ENCODE measurements at regions not wholly inside any gene's neighbourhood (a gene's known extent, or its start where the extent isn't known, plus 50 kb on each side); places are given as distances from the start of the nearest gene placed in this dataset.

DNA sequence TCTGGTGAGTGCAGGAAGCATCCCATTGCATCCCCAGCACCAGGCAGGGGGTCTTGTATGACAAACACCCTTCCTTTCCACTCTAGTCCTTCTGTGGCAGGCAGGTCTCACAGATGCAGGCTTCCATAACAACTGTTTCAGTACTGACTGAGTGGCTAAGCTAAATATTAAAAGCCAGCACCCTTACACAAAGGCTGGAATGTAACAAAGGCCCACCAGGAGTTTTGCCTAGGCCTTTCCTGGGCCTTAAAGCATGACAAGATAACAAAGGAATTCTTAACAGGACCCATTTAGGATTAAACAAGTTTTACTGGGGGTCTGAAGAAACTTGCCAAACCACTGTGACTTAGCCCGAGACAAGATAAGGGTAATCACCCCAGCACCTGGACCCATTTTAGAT lies 228.9 kb upstream of the RPL38 start:
- ATAC-seq (no peak), DNase-seq (no peak)
- Histone ChIP-seq H3K4me3 (ENCODE audit: low read length) (no peak overlapping the region), H3K9me3 (ENCODE audit: control insufficient read depth in 2 of 3, low read length in 3 of 3) (no peaks in the 10 kb centered on the region), H3K36me3 (ENCODE audit: control insufficient read depth in 2 of 3, insufficient read depth in 3 of 3, low read length in 3 of 3) (no peaks in the 10 kb centered on the region), H3K4me1 (ENCODE audit: control insufficient read depth in 2 of 2, insufficient read depth in 2 of 2, low read length in 2 of 2) (no peaks in the 10 kb centered on the region), H3K27me3 (ENCODE audit: control insufficient read depth in 2 of 2, insufficient read depth in 2 of 2, low read length in 2 of 2) (no peaks in the 10 kb centered on the region), H3K27ac (ENCODE audit: low read depth, low read length) (no peak overlapping the region)
- no peaks in the 10 kb centered on the region for H3K4me1 Mint-ChIP-seq
- H3K27me3 Mint-ChIP-seq: peaks cover 7 to 26% (median 25%) of the 10 kb centered on the region in 5 donors
- H3K36me3 Mint-ChIP-seq: no peaks in the 10 kb centered on the region
- H3K4me3 Mint-ChIP-seq: no peak overlapping the region
- POLR2A ChIA-PET: no interaction called here
- intact Hi-C loops (cut with micrococcal nuclease): no loop called here
- no peak overlapping the region for H3K27ac Mint-ChIP-seq
- H3K9me3 Mint-ChIP-seq: no peaks in the 10 kb centered on the region
- CTCF ChIA-PET: no interaction called here

DNA sequence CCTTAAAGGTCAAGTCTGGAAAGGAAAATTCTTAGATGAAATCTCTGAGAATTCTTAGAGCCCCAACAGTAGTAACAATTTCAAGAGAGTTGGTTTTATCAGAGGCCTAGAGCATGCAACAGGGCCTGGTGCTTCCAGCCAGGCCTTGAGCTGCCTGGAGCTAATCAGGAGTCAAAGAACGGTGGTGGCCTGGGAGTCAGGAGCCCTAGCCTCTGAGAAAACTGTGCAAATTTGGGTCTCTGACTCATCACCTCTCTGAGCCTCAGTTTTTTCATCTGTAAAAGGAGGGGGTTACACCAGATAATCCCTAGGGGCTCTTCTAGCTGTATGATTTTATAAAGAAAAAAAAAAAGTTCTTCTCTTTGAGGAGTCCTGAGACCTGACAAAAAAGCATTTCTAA lies 227.3 kb upstream of the RPL38 start:
- CTCF ChIA-PET: interaction anchor here (0.6 kb wide), 1 partner anchor 30 kb away, joined by 5 read pairs; no protein-coding TSS in a partner anchor
- H3K4me1 Mint-ChIP-seq: peaks cover 0 to 1% (median 0%) of the 10 kb centered on the region in 7 donors

DNA sequence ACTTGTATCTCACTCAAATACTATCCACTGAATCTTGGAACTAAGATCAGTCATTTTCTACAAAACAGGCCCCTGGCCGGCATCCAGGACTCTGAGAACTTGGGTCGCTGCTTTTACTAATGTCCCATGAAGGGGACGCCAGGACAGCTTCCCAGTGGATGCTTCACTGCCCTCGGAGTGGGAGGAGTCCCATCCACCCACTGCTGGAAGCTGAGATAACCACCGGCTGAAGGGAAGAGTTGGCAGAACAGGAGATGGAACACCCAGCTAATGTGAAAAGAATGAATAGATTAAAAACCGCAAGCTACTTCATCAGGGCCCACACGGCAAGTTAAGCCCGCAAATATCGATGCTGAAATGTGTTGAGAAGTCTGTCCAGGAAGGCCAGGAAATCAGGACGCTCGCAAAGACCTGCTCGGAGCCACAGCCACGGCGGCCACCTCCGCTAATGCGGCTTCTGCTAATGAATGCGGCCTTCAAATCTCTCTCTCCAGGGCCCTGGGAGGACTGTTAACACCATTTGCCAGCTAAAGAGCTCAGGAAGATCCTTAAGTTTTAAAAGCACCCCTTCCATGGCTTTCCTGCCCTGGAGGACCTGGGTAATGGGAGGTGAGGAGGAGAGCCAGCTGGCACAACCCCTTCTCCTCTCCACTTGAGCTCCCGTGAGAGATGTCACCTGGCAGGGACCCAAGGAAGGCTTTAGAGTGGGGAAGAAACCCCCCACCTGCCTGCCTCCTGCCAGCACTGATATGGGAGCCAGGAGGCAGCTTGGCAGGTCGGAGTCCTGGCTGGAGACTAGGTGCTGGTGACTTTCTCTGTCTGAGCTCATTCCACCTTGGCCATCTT lies 226.6 kb upstream of the RPL38 start:
- Mint-ChIP-seq H3K4me3 (no peak overlapping the region), H3K27ac (no peak overlapping the region), H3K27me3 (peaks cover 2 to 20% (median 16%) of the 10 kb centered on the region in 5 donors), H3K9me3 (no peaks in the 10 kb centered on the region), H3K36me3 (no peaks in the 10 kb centered on the region), H3K4me1 (peaks cover 0 to 1% (median 0%) of the 10 kb centered on the region in 7 donors)
- Histone ChIP-seq H3K27ac (ENCODE audit: low read depth, low read length) (no peak overlapping the region), H3K27me3 (ENCODE audit: control insufficient read depth in 2 of 2, insufficient read depth in 2 of 2, low read length in 2 of 2) (no peaks in the 10 kb centered on the region), H3K9me3 (ENCODE audit: control insufficient read depth in 2 of 3, low read length in 3 of 3) (no peaks in the 10 kb centered on the region), H3K36me3 (ENCODE audit: control insufficient read depth in 2 of 3, insufficient read depth in 3 of 3, low read length in 3 of 3) (no peaks in the 10 kb centered on the region), H3K4me3 (ENCODE audit: low read length) (no peak overlapping the region), H3K4me1 (ENCODE audit: control insufficient read depth in 2 of 2, insufficient read depth in 2 of 2, low read length in 2 of 2) (no peaks in the 10 kb centered on the region)
- DNase-seq (no peak), ATAC-seq (no peak)
- POLR2A ChIA-PET: no interaction called here
- intact Hi-C loops (cut with micrococcal nuclease): no loop called here
- CTCF ChIA-PET: interaction anchor here (0.6 kb wide), 1 partner anchor 30 kb away, joined by 5 read pairs; no protein-coding TSS in a partner anchor

More for the DNA sequence above, 227.3 kb upstream of the RPL38 start:
- ATAC-seq: no peak
- no peak overlapping the region for H3K27ac Mint-ChIP-seq
- no peak overlapping the region for H3K4me3 Mint-ChIP-seq
- no peaks in the 10 kb centered on the region for H3K9me3 Mint-ChIP-seq
- H3K36me3 Mint-ChIP-seq: no peaks in the 10 kb centered on the region
- H3K27me3 ChIP-seq (ENCODE audit: control insufficient read depth in 2 of 2, insufficient read depth in 2 of 2, low read length in 2 of 2): no peaks in the 10 kb centered on the region
- H3K9me3 ChIP-seq (ENCODE audit: control insufficient read depth in 2 of 3, low read length in 3 of 3): no peaks in the 10 kb centered on the region
- no peaks in the 10 kb centered on the region for H3K36me3 ChIP-seq (ENCODE audit: control insufficient read depth in 2 of 3, insufficient read depth in 3 of 3, low read length in 3 of 3)
- intact Hi-C loops (cut with micrococcal nuclease): no loop called here
- H3K27me3 Mint-ChIP-seq: peaks cover 2 to 21% (median 17%) of the 10 kb centered on the region in 5 donors
- no peak overlapping the region for H3K4me3 ChIP-seq (ENCODE audit: low read length)
- POLR2A ChIA-PET: no interaction called here
- H3K4me1 ChIP-seq (ENCODE audit: control insufficient read depth in 2 of 2, insufficient read depth in 2 of 2, low read length in 2 of 2): no peaks in the 10 kb centered on the region
- no peak overlapping the region for H3K27ac ChIP-seq (ENCODE audit: low read depth, low read length)
- DNase-seq: no peak

DNA sequence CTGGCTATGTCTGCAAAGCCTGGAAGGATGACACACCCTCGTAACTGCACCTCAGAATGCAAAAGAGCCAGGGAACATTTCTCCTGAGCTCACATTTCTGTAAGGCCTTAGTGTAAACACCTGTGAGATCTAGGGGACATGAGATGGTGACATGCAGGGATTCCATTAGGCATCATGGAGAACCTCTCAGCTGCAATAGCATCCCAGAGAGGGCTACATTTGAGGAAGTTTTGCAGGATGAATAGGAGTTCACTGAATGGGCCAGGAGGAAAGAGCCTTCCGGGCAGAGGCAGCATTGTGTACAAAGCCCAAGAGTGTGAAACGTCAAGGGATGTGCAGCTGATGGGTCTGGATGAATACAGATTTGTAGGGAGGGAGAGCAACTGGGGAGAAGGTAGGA lies 223.0 kb upstream of the RPL38 start:
- no peak for ATAC-seq
- Mint-ChIP-seq H3K4me1 (peaks cover 4 to 15% (median 7%) of the 10 kb centered on the region in 7 donors), H3K36me3 (no peaks in the 10 kb centered on the region), H3K4me3 (no peak overlapping the region), H3K9me3 (no peaks in the 10 kb centered on the region), H3K27me3 (peaks cover 0 to 19% (median 15%) of the 10 kb centered on the region in 5 donors), H3K27ac (no peak overlapping the region)
- CTCF ChIA-PET: no interaction called here
- Histone ChIP-seq H3K27ac (ENCODE audit: low read depth, low read length) (no peak overlapping the region), H3K36me3 (ENCODE audit: control insufficient read depth in 2 of 3, insufficient read depth in 3 of 3, low read length in 3 of 3) (no peaks in the 10 kb centered on the region), H3K27me3 (ENCODE audit: control insufficient read depth in 2 of 2, insufficient read depth in 2 of 2, low read length in 2 of 2) (no peaks in the 10 kb centered on the region), H3K4me1 (ENCODE audit: control insufficient read depth in 2 of 2, insufficient read depth in 2 of 2, low read length in 2 of 2) (no peaks in the 10 kb centered on the region), H3K4me3 (ENCODE audit: low read length) (no peak overlapping the region), H3K9me3 (ENCODE audit: control insufficient read depth in 2 of 3, low read length in 3 of 3) (no peaks in the 10 kb centered on the region)
- intact Hi-C loops (cut with micrococcal nuclease): no loop called here
- POLR2A ChIA-PET: no interaction called here
- no peak for DNase-seq

DNA sequence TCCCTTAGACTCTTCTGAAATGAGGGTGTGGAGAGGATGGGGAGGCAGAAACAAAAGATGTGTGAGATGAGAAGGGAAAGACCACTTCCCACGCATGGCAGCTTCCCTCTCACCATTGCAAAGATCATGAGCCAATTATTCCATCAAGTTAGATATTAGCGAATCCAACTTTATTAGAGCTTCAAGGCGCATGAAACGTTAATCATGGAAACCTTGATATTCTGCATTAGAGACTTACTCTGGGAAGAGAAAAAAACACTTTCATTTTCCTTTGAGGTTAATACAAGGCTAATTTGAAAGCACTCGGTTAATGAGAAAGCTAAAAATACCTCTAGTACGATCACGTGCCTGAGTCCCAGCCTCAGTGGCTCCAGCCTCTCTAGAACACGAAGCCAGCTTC lies 220.6 kb upstream of the RPL38 start:
- Histone ChIP-seq H3K27ac (ENCODE audit: low read depth, low read length) (no peak overlapping the region), H3K9me3 (ENCODE audit: control insufficient read depth in 2 of 3, low read length in 3 of 3) (no peaks in the 10 kb centered on the region), H3K4me3 (ENCODE audit: low read length) (no peak overlapping the region), H3K36me3 (ENCODE audit: control insufficient read depth in 2 of 3, insufficient read depth in 3 of 3, low read length in 3 of 3) (no peaks in the 10 kb centered on the region), H3K4me1 (ENCODE audit: control insufficient read depth in 2 of 2, insufficient read depth in 2 of 2, low read length in 2 of 2) (no peaks in the 10 kb centered on the region), H3K27me3 (ENCODE audit: control insufficient read depth in 2 of 2, insufficient read depth in 2 of 2, low read length in 2 of 2) (no peaks in the 10 kb centered on the region)
- intact Hi-C loops (cut with micrococcal nuclease): no loop called here
- Mint-ChIP-seq H3K27me3 (peaks cover 0 to 12% (median 11%) of the 10 kb centered on the region in 5 donors), H3K9me3 (no peaks in the 10 kb centered on the region), H3K4me1 (peaks cover 4 to 15% (median 7%) of the 10 kb centered on the region in 7 donors), H3K4me3 (peak overlapping the region in 1 of 10 donors; percentile 42), H3K36me3 (no peaks in the 10 kb centered on the region), H3K27ac (peak overlapping the region in 1 of 9 donors; percentile 16)
- ATAC-seq (no peak), DNase-seq (no peak)
- POLR2A ChIA-PET: no interaction called here
- CTCF ChIA-PET: no interaction called here

DNA sequence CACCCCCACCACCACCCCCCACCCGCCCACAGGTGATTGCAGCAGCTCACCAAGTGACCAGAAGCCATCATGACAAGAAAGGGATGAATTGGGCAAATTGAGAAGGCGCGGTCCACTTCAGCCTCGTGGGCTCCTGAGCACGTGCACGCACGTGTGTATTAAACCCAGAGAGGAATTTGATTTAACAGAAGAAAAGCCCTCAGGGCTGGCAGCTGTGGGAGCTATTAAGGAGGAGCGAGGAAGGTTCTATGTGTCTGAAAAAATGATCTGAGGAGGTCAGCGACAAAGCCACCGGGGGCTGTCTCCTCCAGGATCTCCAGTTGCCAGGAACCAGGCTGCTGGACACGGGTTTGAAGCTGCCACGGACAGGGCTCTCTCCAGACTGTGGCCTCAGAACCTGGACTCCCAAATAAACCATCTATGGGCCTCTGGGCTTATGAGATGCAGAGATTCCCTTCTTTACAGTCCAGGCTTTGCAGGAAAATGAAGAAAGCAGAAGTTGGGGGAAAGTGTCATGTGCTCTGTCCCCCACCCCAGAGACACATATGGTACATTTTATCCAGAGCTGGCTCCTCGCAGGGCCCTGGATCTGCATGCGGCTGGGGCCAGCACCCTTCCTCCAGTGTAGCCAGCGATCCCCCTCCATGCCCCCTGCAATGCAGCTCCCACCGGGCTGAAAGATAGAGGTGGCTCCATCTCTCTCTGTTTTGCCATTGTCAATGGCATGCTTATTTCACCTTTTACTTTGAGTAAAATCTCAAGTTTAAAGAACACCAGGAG lies 219.7 kb upstream of the RPL38 start:
- Histone ChIP-seq H3K4me3 (ENCODE audit: low read length) (no peak overlapping the region), H3K27me3 (ENCODE audit: control insufficient read depth in 2 of 2, insufficient read depth in 2 of 2, low read length in 2 of 2) (no peaks in the 10 kb centered on the region), H3K27ac (ENCODE audit: low read depth, low read length) (no peak overlapping the region), H3K9me3 (ENCODE audit: control insufficient read depth in 2 of 3, low read length in 3 of 3) (no peaks in the 10 kb centered on the region), H3K4me1 (ENCODE audit: control insufficient read depth in 2 of 2, insufficient read depth in 2 of 2, low read length in 2 of 2) (no peaks in the 10 kb centered on the region), H3K36me3 (ENCODE audit: control insufficient read depth in 2 of 3, insufficient read depth in 3 of 3, low read length in 3 of 3) (no peaks in the 10 kb centered on the region)
- H3K4me3 Mint-ChIP-seq: no peak overlapping the region
- intact Hi-C loops (cut with micrococcal nuclease): no loop called here
- ATAC-seq (no peak), DNase-seq (no peak)
- no peaks in the 10 kb centered on the region for H3K36me3 Mint-ChIP-seq
- H3K9me3 Mint-ChIP-seq: no peaks in the 10 kb centered on the region
- POLR2A ChIA-PET: no interaction called here
- H3K27me3 Mint-ChIP-seq: peaks cover 0 to 11% (median 4%) of the 10 kb centered on the region in 5 donors
- CTCF ChIA-PET: interaction anchor here (0.8 kb wide), 1 partner anchor 34 kb away, joined by 3 read pairs; no protein-coding TSS in a partner anchor
- H3K4me1 Mint-ChIP-seq: peaks cover 4 to 15% (median 7%) of the 10 kb centered on the region in 7 donors
- no peak overlapping the region for H3K27ac Mint-ChIP-seq
